OCI-LY7 (cell line): ENCODE measurements at regions not wholly inside any gene's neighbourhood (a gene's known extent, or its start where the extent isn't known, plus 50 kb on each side); places are given as distances from the start of the nearest gene placed in this dataset.

Experiments used
- BruUV-seq: library from RNA; stranded (reverse); fragments of 400-500 nt; replicated peaks from 2 replicates; lab custom pipeline; 2021; lab: Mats Ljungman, UMichigan
- CTCF ChIA-PET: fragments of 300-600 bp; sonication (Branson Sonifier 250); formaldehyde crosslinking; loops from one replicate; lab custom pipeline; 2022; ENCODE audit warnings: antibody characterized with exemption; ENCODE audit not compliant: unreplicated experiment; lab: Charles Lee
- POLR2A ChIA-PET: fragments of 300-600 bp; sonication (Branson Sonifier 250); formaldehyde crosslinking; loops from one replicate; lab custom pipeline; 2022; ENCODE audit warnings: antibody characterized with exemption; lab: Charles Lee
- DNase-seq: peaks from one replicate; pipeline ENCODE4 v3.0.0-alpha.2; 2015; ENCODE audit warnings: low spot score
- H2AFZ ChIP-seq: fragments of 200-600 bp; sonication (generic), shearing (Covaris generic); 2 replicates; pipeline ENCODE4 v1.6.1; 2014; ENCODE audit warnings: mild to moderate bottlenecking, antibody characterized with exemption, low read length, moderate library complexity
- H3K27ac ChIP-seq: fragments of 200-600 bp; sonication (generic); 2 replicates; pipeline ENCODE4 v1.5.1; 2014; ENCODE audit warnings: mixed run types, low read depth, mild to moderate bottlenecking, moderate library complexity, low read length, inconsistent platforms; ENCODE audit not compliant: poor library complexity, severe bottlenecking
- H3K36me3 ChIP-seq: fragments of 200-600 bp; sonication (generic); 2 replicates; pipeline ENCODE4 v1.6.1; 2014; ENCODE audit warnings: mild to moderate bottlenecking, antibody characterized with exemption, low read length, moderate library complexity, mixed read lengths; ENCODE audit not compliant: insufficient read depth
- H3K4me1 ChIP-seq: fragments of 200-600 bp; sonication (generic); 2 replicates; pipeline ENCODE4 v1.5.1; 2014; ENCODE audit warnings: mild to moderate bottlenecking, low read length; ENCODE audit not compliant: insufficient read depth, poor library complexity, severe bottlenecking
- H3K4me2 ChIP-seq: fragments of 200-600 bp; sonication (generic); 2 replicates; pipeline ENCODE4 v1.6.1; 2014; ENCODE audit warnings: mild to moderate bottlenecking, low read length
- H3K4me3 ChIP-seq: fragments of 200-600 bp; sonication (generic); 2 replicates; pipeline ENCODE4 v1.5.1; 2014; ENCODE audit warnings: mild to moderate bottlenecking, low read depth, low read length; ENCODE audit not compliant: poor library complexity, severe bottlenecking
- H3K79me2 ChIP-seq: fragments of 200-600 bp; sonication (generic); 2 replicates; pipeline ENCODE4 v1.6.1; 2016; ENCODE audit warnings: low read depth, mild to moderate bottlenecking, low read length, moderate library complexity, mixed read lengths; ENCODE audit not compliant: insufficient read depth
- H3K9me2 ChIP-seq: fragments of 200-600 bp; sonication (generic); 2 replicates; pipeline ENCODE4 v1.6.1; 2016; ENCODE audit warnings: mild to moderate bottlenecking, low read length, mixed read lengths; ENCODE audit not compliant: insufficient read depth
- H3K9me3 ChIP-seq: fragments of 200-600 bp; sonication (generic); 2 replicates; pipeline ENCODE4 v1.6.1; 2014; ENCODE audit warnings: mild to moderate bottlenecking, mixed run types, low read length, mixed read lengths
- H4K20me1 ChIP-seq: fragments of 200-600 bp; sonication (generic); 2 replicates; pipeline ENCODE4 v1.6.1; 2014; ENCODE audit warnings: mild to moderate bottlenecking, antibody characterized with exemption, low read length, moderate library complexity, mixed read lengths; ENCODE audit not compliant: insufficient read depth
- EZH2phosphoT487 ChIP-seq: fragments of 200-600 bp; sonication (generic); IDR thresholded peaks from 2 replicates; pipeline ENCODE4 v1.6.1; 2018; ENCODE audit warnings: low read depth, borderline replicate concordance, mild to moderate bottlenecking, mixed run types, antibody characterized with exemption, low read length, moderate library complexity, mixed read lengths
- intact Hi-C: fragments of 100-400 bp; cut with micrococcal nuclease; formaldehyde crosslinking; loops from one replicate; pipeline ENCODE4 v1.10.0; 2022; ENCODE audit not compliant: unreplicated experiment
- TF ChIP-seq, protein P1 (sequence below): fragments of 200-600 bp; sonication (generic); conservative IDR thresholded peaks from 2 replicates; pipeline ENCODE4 v1.5.1; 2014; ENCODE audit warnings: mild to moderate bottlenecking, antibody characterized with exemption, low read length, moderate library complexity, mixed read lengths

DNA sequence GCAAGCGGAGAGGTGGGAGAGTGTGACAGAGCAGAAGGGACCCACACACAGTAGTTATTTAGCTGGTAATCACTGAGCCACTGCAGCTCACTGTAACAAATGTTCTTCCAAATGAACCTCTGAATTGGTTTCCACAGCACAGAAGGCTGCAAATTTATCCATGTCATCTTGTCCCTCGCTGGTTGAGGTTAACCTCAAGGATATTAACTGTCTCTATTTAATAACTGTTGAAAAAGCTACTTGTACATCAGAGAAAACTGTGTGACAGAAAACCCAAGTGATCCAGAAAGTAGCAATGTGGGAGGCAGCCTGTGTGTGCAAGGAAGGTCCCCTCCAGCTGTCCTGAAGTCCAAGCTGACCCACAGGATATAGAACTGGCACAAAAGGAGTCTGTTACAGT is 153.6 kb downstream of the DSEL start:
- H3K4me3 ChIP-seq, result no peak overlapping the region
- no peaks in the 10 kb centered on the region for H3K9me3 ChIP-seq
- no peaks in the 10 kb centered on the region for H3K4me1 ChIP-seq
- intact Hi-C loops, result no loop called here
- H3K9me2 ChIP-seq, result no peaks in the 10 kb centered on the region
- ChIA-PET POLR2A (no interaction called here), CTCF (no interaction called here)
- no peaks in the 10 kb centered on the region for H3K36me3 ChIP-seq
- H3K79me2 ChIP-seq, result no peaks in the 10 kb centered on the region
- no peak overlapping the region for H3K27ac ChIP-seq
- H2AFZ ChIP-seq, result no peak overlapping the region
- DNase-seq, result no peak
- H4K20me1 ChIP-seq, result no peaks in the 10 kb centered on the region
- H3K4me2 ChIP-seq, result no peak overlapping the region
- BruUV-seq, result no TSS peak
- no peak for TF ChIP-seq EZH2phosphoT487
- TF ChIP-seq, protein P1, sequence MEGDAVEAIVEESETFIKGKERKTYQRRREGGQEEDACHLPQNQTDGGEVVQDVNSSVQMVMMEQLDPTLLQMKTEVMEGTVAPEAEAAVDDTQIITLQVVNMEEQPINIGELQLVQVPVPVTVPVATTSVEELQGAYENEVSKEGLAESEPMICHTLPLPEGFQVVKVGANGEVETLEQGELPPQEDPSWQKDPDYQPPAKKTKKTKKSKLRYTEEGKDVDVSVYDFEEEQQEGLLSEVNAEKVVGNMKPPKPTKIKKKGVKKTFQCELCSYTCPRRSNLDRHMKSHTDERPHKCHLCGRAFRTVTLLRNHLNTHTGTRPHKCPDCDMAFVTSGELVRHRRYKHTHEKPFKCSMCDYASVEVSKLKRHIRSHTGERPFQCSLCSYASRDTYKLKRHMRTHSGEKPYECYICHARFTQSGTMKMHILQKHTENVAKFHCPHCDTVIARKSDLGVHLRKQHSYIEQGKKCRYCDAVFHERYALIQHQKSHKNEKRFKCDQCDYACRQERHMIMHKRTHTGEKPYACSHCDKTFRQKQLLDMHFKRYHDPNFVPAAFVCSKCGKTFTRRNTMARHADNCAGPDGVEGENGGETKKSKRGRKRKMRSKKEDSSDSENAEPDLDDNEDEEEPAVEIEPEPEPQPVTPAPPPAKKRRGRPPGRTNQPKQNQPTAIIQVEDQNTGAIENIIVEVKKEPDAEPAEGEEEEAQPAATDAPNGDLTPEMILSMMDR, result no peak

DNA sequence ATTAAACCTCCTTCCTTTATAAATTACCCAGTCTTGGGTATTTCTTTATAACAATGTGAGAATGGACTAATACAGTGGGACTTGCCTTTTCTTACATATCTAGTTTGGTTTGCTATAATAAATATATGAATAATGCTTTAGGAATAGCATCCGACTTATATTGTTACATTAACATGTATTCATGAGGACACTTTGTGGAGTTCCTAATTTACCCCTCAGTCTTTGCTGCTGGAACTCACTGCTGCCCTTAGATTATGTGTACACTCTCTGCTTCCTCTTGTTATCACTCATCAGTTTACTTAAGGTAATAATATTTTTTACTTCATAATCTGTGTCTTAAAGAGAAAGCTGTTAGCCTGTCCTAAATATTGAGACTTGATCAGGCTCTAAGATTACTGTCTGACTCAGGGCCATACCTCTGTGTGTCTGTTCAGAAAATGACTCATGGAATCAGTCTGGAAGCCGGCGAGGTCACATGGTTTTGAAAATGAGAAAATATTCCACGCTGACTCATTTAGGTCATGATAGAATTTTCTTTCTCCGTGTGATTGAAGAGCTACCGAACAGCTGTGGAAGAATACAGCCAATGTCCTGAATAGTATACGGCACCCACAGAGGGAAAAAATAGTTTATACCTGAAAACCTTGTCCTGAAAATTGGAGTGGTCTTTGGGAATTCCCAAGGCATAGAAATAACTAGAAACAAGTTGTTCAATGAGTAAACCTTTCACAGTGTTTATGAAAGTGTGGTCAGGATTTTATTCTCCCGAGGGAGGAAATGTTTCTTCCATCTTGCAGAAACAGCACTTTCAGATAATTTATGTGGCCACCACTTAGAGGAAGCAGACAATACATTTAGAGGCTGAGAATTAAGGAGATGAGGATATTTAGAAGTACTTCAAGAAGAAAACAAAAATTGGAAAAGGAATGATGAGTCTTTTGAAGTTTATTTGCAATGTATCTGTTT is 156.4 kb downstream of the DSEL start:
- Histone ChIP-seq H3K4me1 (no peaks in the 10 kb centered on the region), H3K36me3 (no peaks in the 10 kb centered on the region), H3K9me2 (no peaks in the 10 kb centered on the region), H2AFZ (no peak overlapping the region), H3K4me3 (no peak overlapping the region), H3K27ac (no peak overlapping the region), H3K79me2 (no peaks in the 10 kb centered on the region), H3K9me3 (no peaks in the 10 kb centered on the region), H4K20me1 (no peaks in the 10 kb centered on the region), H3K4me2 (no peak overlapping the region)
- TF ChIP-seq, protein P1, result no peak
- no peak for TF ChIP-seq EZH2phosphoT487
- DNase-seq, result no peak
- POLR2A ChIA-PET, result no interaction called here
- CTCF ChIA-PET, result no interaction called here
- intact Hi-C loops, result no loop called here
- BruUV-seq, result no TSS peak

DNA sequence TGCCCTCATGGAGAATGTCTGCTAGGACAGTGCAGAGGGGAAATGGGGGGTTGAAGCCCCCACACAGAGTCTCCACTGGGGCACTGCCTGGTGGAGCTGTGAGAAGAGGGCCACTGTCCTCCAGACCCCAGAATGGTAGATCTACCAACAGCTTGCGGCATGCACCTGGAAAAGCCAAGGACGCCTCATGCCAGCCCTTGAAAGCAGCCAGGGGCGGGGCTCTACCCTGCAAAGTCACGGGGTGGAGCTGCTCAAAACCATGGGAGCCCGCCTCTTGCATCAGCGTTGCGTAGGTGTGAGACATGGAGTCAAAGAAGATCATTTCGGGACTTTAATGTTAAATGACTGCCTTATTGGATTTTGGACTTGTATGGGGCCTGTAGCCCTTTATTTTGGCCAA is 157.6 kb downstream of the DSEL start:
- H3K4me2 ChIP-seq, result no peak overlapping the region
- no peak for TF ChIP-seq EZH2phosphoT487
- TF ChIP-seq, protein P1, result no peak
- no peak overlapping the region for H3K4me3 ChIP-seq
- H3K79me2 ChIP-seq, result no peaks in the 10 kb centered on the region
- DNase-seq, result no peak
- POLR2A ChIA-PET, result no interaction called here
- H3K27ac ChIP-seq, result no peak overlapping the region
- H4K20me1 ChIP-seq, result no peaks in the 10 kb centered on the region
- no peaks in the 10 kb centered on the region for H3K9me3 ChIP-seq
- CTCF ChIA-PET, result no interaction called here
- intact Hi-C loops, result no loop called here
- H3K36me3 ChIP-seq, result no peaks in the 10 kb centered on the region
- H2AFZ ChIP-seq, result no peak overlapping the region
- H3K4me1 ChIP-seq, result no peaks in the 10 kb centered on the region
- no peaks in the 10 kb centered on the region for H3K9me2 ChIP-seq
- no TSS peak for BruUV-seq
